Peyer's patch (tissue), 4 donors: ENCODE measurements at regions not wholly inside any gene's neighbourhood (a gene's known extent, or its start where the extent isn't known, plus 50 kb on each side); places are given as distances from the start of the nearest gene placed in this dataset.

ENCODE experiments used
- CTCF ChIP-seq, 6 experiments: fragments of 450-650 bp in 4 of 6; fragments of 200-600 bp in 2 of 6; sonication (generic) in 1 of 6; IDR thresholded peaks; one replicate each; pipeline ENCODE4 v1.5.1; 2017 to 2019; ENCODE audit warnings: antibody characterized with exemption in 6 of 6, mild to moderate bottlenecking in 3 of 6, moderate library complexity in 1 of 6
- POLR2A ChIP-seq, 2 donors: fragments of 450-650 bp; IDR thresholded peaks; one replicate each; pipeline ENCODE4 v1.5.1; 2017; ENCODE audit warnings: antibody characterized with exemption in 2 of 2, mild to moderate bottlenecking in 2 of 2, moderate library complexity in 2 of 2

GRCh38 chr4:153954654-153955053 lies 165.8 kb upstream of the SFRP2 start:
- no peak for TF ChIP-seq POLR2A (IDR thresholded peaks at IDR 0.05)
- TF ChIP-seq CTCF (IDR thresholded peaks at IDR 0.05), result no peak
